Endodermal cell (in vitro differentiated cells): ENCODE measurements at regions not wholly inside any gene's neighbourhood (a gene's known extent, or its start where the extent isn't known, plus 50 kb on each side); places are given as distances from the start of the nearest gene placed in this dataset.

ENCODE experiments used
- DNase-seq: peaks from one replicate; pipeline ENCODE4 v3.0.0-alpha.2; 2017
- H3K27ac ChIP-seq: 2 replicates; pipeline ENCODE4 v1.5.1; 2013; ENCODE audit warnings: mild to moderate bottlenecking, low read depth, low read length, moderate library complexity
- H3K27me3 ChIP-seq: 2 replicates; pipeline ENCODE4 v1.6.1; 2013; ENCODE audit warnings: mild to moderate bottlenecking, low read length, moderate library complexity; ENCODE audit not compliant: insufficient read depth, control insufficient read depth, poor library complexity, severe bottlenecking
- H3K36me3 ChIP-seq: 2 replicates; pipeline ENCODE4 v1.7.0; 2013; ENCODE audit warnings: mild to moderate bottlenecking, low read length, moderate library complexity; ENCODE audit not compliant: control insufficient read depth, insufficient read depth
- H3K4me1 ChIP-seq: one replicate; pipeline ENCODE4 v1.7.0; 2013; ENCODE audit warnings: low read length; ENCODE audit not compliant: control insufficient read depth, insufficient read depth
- H3K4me3 ChIP-seq: 2 replicates; pipeline ENCODE4 v1.5.1; 2013; ENCODE audit warnings: mild to moderate bottlenecking, low read length, moderate library complexity
- H3K9ac ChIP-seq: 2 replicates; pipeline ENCODE4 v1.6.1; 2013; ENCODE audit warnings: mild to moderate bottlenecking, low read length, moderate library complexity; ENCODE audit not compliant: poor library complexity, severe bottlenecking; ENCODE audit errors: extremely low read depth
- H3K9me3 ChIP-seq: 2 replicates; pipeline ENCODE4 v1.6.1; 2013; ENCODE audit warnings: mild to moderate bottlenecking, low read length, moderate library complexity; ENCODE audit not compliant: control insufficient read depth
- H3K27ac Mint-ChIP-seq: 2 replicates; pipeline ENCODE4 v1.8.0; 2020; ENCODE audit warnings: mixed read lengths
- H3K27me3 Mint-ChIP-seq: 2 replicates; pipeline ENCODE4 v1.8.0; 2021; ENCODE audit warnings: mild to moderate bottlenecking, mixed read lengths; ENCODE audit not compliant: insufficient read depth
- H3K36me3 Mint-ChIP-seq: 2 replicates; pipeline ENCODE4 v1.8.0; 2020; ENCODE audit warnings: low read depth, mixed read lengths
- H3K4me1 Mint-ChIP-seq: 2 replicates; pipeline ENCODE4 v1.8.0; 2020; ENCODE audit warnings: mixed read lengths
- H3K4me3 Mint-ChIP-seq: 2 replicates; pipeline ENCODE4 v1.8.0; 2020; ENCODE audit warnings: mild to moderate bottlenecking, moderate library complexity, mixed read lengths
- H3K9me3 Mint-ChIP-seq: 2 replicates; pipeline ENCODE4 v1.8.0; 2020; ENCODE audit warnings: mild to moderate bottlenecking, mixed read lengths
- WGBS, 2 experiments: methylation state at CpG; one replicate each; pipeline versions ENCODE4 v1.1.5 to v1.1.7; 2013; ENCODE audit warnings: missing lambda C conversion rate in 2 of 2, mixed read lengths in 1 of 2; ENCODE audit not compliant: insufficient coverage in 1 of 2, insufficient read length in 1 of 2; 5-methylcytosine and 5-hydroxymethylcytosine counted together
- TF ChIP-seq, protein P1 (sequence below): fragments of 200-600 bp; sonication (generic); conservative IDR thresholded peaks from 2 replicates; pipeline ENCODE4 v1.5.0; 2021; ENCODE audit warnings: antibody characterized with exemption, mild to moderate bottlenecking

DNA sequence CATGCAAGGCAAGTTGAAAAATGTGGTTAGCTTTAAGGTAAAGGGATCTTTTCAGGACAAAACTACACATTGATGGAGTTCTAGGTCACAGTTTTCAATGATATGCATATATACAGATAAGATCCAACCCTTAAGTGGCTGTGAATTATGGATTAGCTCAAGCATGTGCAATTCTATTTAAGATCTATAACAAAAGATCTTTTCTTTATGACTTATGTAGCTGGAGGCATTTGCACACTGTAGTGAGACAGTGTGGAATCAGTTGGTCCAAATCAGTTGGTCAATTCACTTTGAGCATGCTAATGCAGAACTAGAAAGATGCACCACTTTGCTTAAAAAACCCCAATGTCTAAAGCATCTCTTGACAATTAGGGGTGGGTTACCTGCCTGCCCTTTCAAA lies 417.1 kb upstream of the ZEB2 start:
- no peak overlapping the region for H3K27ac Mint-ChIP-seq
- H3K4me1 ChIP-seq = no peaks in the 10 kb centered on the region
- no peak overlapping the region for H3K4me3 ChIP-seq
- DNase-seq = no peak
- no peaks in the 10 kb centered on the region for H3K36me3 ChIP-seq
- no peaks in the 10 kb centered on the region for H3K9me3 Mint-ChIP-seq
- no peak overlapping the region for H3K27ac ChIP-seq
- TF ChIP-seq, protein P1, sequence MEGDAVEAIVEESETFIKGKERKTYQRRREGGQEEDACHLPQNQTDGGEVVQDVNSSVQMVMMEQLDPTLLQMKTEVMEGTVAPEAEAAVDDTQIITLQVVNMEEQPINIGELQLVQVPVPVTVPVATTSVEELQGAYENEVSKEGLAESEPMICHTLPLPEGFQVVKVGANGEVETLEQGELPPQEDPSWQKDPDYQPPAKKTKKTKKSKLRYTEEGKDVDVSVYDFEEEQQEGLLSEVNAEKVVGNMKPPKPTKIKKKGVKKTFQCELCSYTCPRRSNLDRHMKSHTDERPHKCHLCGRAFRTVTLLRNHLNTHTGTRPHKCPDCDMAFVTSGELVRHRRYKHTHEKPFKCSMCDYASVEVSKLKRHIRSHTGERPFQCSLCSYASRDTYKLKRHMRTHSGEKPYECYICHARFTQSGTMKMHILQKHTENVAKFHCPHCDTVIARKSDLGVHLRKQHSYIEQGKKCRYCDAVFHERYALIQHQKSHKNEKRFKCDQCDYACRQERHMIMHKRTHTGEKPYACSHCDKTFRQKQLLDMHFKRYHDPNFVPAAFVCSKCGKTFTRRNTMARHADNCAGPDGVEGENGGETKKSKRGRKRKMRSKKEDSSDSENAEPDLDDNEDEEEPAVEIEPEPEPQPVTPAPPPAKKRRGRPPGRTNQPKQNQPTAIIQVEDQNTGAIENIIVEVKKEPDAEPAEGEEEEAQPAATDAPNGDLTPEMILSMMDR = no peak
- H3K36me3 Mint-ChIP-seq = no peaks in the 10 kb centered on the region
- H3K27me3 ChIP-seq = no peaks in the 10 kb centered on the region
- no peaks in the 10 kb centered on the region for H3K27me3 Mint-ChIP-seq
- H3K4me1 Mint-ChIP-seq = peaks cover 1% of the 10 kb centered on the region
- no peak overlapping the region for H3K4me3 Mint-ChIP-seq
- H3K9me3 ChIP-seq = no peaks in the 10 kb centered on the region
- H3K9ac ChIP-seq = no peak overlapping the region

DNA sequence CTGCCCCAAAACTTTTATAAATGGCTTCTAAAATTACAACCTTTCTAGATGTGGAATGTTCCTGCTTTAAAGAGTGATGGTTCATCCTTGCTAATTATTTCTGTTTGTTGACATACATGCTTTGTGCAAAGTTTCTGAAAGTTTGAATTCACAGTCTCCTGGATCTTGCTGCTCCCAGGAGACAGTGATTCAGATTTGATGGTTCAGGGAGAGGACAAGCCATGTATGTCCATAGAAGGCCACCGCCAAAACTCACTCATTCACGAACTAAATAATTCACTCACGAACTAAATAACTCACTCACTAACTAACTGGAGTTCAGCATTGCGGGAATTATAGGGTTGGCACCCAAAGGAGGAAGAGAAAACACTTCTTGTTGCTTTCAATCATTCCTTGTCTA lies 416.5 kb upstream of the ZEB2 start:
- no peak overlapping the region for H3K27ac Mint-ChIP-seq
- Histone ChIP-seq H3K9me3 (no peaks in the 10 kb centered on the region), H3K36me3 (no peaks in the 10 kb centered on the region), H3K4me1 (no peaks in the 10 kb centered on the region), H3K27me3 (no peaks in the 10 kb centered on the region), H3K9ac (no peak overlapping the region), H3K27ac (no peak overlapping the region), H3K4me3 (no peak overlapping the region)
- H3K27me3 Mint-ChIP-seq = no peaks in the 10 kb centered on the region
- no peak for DNase-seq
- H3K4me1 Mint-ChIP-seq = peaks cover 1% of the 10 kb centered on the region
- WGBS, 2 experiments = 91 to 100% methylated on average over 1 to 4 of the region's 4 CpGs
- TF ChIP-seq, protein P1 = no peak
- no peaks in the 10 kb centered on the region for H3K9me3 Mint-ChIP-seq
- H3K36me3 Mint-ChIP-seq = no peaks in the 10 kb centered on the region
- no peak overlapping the region for H3K4me3 Mint-ChIP-seq

DNA sequence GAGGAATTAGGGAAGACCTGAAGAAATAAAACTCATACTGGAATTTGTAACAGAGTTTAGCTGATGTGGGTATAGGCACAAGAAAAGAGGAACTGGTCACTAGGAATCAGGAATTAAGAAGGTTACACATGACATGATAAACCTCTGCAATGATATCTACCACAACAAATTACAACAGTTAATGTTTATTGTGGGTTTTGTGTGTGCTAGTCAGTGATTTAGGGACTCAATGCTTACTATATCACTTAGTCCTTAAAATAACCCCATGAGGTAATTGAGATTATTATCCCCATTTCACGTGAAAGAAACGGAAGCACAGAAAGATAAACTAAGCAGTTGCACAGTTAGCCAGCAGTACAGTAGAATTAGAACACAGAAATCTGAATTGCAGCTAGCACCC lies 415.8 kb upstream of the ZEB2 start:
- Histone ChIP-seq H3K4me1 (no peaks in the 10 kb centered on the region), H3K36me3 (no peaks in the 10 kb centered on the region), H3K9ac (no peak overlapping the region), H3K4me3 (no peak overlapping the region), H3K27ac (no peak overlapping the region), H3K27me3 (no peaks in the 10 kb centered on the region), H3K9me3 (no peaks in the 10 kb centered on the region)
- no peak overlapping the region for H3K4me3 Mint-ChIP-seq
- H3K4me1 Mint-ChIP-seq = peaks cover 1% of the 10 kb centered on the region
- no peaks in the 10 kb centered on the region for H3K36me3 Mint-ChIP-seq
- TF ChIP-seq, protein P1 = no peak
- no peaks in the 10 kb centered on the region for H3K27me3 Mint-ChIP-seq
- H3K27ac Mint-ChIP-seq = no peak overlapping the region
- H3K9me3 Mint-ChIP-seq = no peaks in the 10 kb centered on the region
- DNase-seq = no peak
- WGBS, 2 experiments = 91 to 95% methylated on average over 2 of the region's 2 CpGs
